Spinal cord (tissue), 9 donors: ENCODE measurements at regions not wholly inside any gene's neighbourhood (a gene's known extent, or its start where the extent isn't known, plus 50 kb on each side); places are given as distances from the start of the nearest gene placed in this dataset.

Experiments
- DNase-seq, 6 donors: peaks; one replicate each; pipeline versions ENCODE4 v3.0.0 to v3.0.0-alpha.2; 2013 to 2015; ENCODE audit warnings: low spot score in 6 of 6, low read depth in 4 of 6
- H3K27ac ChIP-seq: one replicate; pipeline ENCODE4 v1.5.1; 2013; ENCODE audit warnings: low read depth, low read length, control low read depth
- H3K27me3 ChIP-seq: one replicate; pipeline ENCODE4 v1.6.1; 2013; ENCODE audit warnings: low read length; ENCODE audit not compliant: control insufficient read depth, insufficient read depth
- H3K36me3 ChIP-seq: one replicate; pipeline ENCODE4 v1.6.1; 2013; ENCODE audit warnings: low read length; ENCODE audit not compliant: control insufficient read depth, insufficient read depth
- H3K4me1 ChIP-seq: one replicate; pipeline ENCODE4 v1.6.1; 2013; ENCODE audit warnings: low read length; ENCODE audit not compliant: control insufficient read depth, insufficient read depth
- H3K4me3 ChIP-seq: one replicate; pipeline ENCODE4 v1.5.1; 2013; ENCODE audit warnings: low read depth, low read length, control low read depth
- H3K9me3 ChIP-seq: one replicate; pipeline ENCODE4 v1.6.1; 2013; ENCODE audit warnings: low read length; ENCODE audit not compliant: control insufficient read depth, insufficient read depth
- WGBS: methylation state at CpG from one replicate; pipeline ENCODE4 v1.1.5; 2013; ENCODE audit warnings: missing lambda C conversion rate; ENCODE audit not compliant: insufficient coverage; 5-methylcytosine and 5-hydroxymethylcytosine counted together
- donor health status: healthy.

- no CpG with 5 or more reads among the region's 2 CpGs for WGBS
- no peaks in the 10 kb centered on the region for H3K9me3 ChIP-seq
- no peak for DNase-seq
- no peaks in the 10 kb centered on the region for H3K36me3 ChIP-seq
- no peaks in the 10 kb centered on the region for H3K27me3 ChIP-seq
- H3K4me3 ChIP-seq = no peak overlapping the region
- no peak overlapping the region for H3K27ac ChIP-seq
- no peaks in the 10 kb centered on the region for H3K4me1 ChIP-seq
Measured at GRCh38 chr21:15390049-15390448, 325.2 kb upstream of the NRIP1 start.

DNA sequence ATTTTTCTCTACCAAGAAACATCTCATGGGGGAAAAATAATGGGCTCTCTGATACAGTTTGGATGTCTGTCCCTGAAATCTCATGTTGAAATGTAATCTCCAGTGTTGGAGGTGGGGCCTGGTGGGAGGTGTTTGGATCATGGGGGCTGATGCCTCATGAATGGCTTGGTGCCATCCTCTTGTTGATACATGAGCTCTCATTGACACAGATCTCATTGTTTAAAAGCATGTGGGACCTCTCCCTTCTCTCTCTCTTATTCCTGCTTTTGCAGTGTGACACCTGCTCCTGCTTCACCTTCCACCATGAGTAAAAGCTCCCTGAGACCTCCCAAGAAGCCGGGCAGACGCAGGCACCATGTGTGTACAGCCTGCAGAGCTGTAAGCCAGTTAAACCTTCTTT is 332.5 kb upstream of the NRIP1 start:
- H3K36me3 ChIP-seq = no peaks in the 10 kb centered on the region
- no peaks in the 10 kb centered on the region for H3K27me3 ChIP-seq
- H3K4me1 ChIP-seq = no peaks in the 10 kb centered on the region
- H3K27ac ChIP-seq = no peak overlapping the region
- 68% methylated on average over 2 of the region's 2 CpGs for WGBS
- no peaks in the 10 kb centered on the region for H3K9me3 ChIP-seq
- DNase-seq = no peak
- H3K4me3 ChIP-seq = no peak overlapping the region

DNA sequence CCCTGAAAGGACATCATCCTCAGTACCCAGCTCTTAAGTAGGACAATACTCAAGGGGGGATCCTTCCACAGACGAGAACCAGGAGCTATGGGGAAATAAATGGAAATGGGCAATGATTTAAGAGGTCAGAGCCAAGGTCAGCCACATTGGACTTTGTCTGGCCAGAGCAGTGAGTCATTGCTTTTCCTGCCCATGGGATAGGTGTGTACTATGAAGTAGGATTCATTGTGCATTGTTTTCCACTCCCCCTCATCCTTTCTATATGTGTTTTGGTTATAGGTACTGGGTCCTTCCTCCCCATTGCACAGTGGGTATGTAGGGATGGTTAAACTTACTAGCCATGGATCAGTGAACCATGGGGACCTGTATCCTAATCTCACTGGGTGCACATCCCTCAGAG is 328.9 kb upstream of the USP25 start:
- Histone ChIP-seq H3K4me3 (no peak overlapping the region), H3K4me1 (no peaks in the 10 kb centered on the region), H3K27me3 (no peaks in the 10 kb centered on the region), H3K9me3 (no peaks in the 10 kb centered on the region), H3K27ac (no peak overlapping the region), H3K36me3 (no peaks in the 10 kb centered on the region)
- no CpG with 5 or more reads among the region's 1 CpG for WGBS
- DNase-seq = no peak

- no peaks in the 10 kb centered on the region for H3K27me3 ChIP-seq
- DNase-seq = no peak
- no peak overlapping the region for H3K27ac ChIP-seq
- H3K4me1 ChIP-seq = no peaks in the 10 kb centered on the region
- H3K4me3 ChIP-seq = no peak overlapping the region
- H3K9me3 ChIP-seq = no peaks in the 10 kb centered on the region
- 93% methylated on average over 3 of the region's 4 CpGs for WGBS
- H3K36me3 ChIP-seq = no peaks in the 10 kb centered on the region
Measured at GRCh38 chr21:15401331-15401730, 328.5 kb upstream of the USP25 start.

GRCh38 chr21:15405214-15405613 is 324.6 kb upstream of the USP25 start:
- H3K36me3 ChIP-seq = no peaks in the 10 kb centered on the region
- H3K4me1 ChIP-seq = no peaks in the 10 kb centered on the region
- H3K27ac ChIP-seq = no peak overlapping the region
- H3K27me3 ChIP-seq = no peaks in the 10 kb centered on the region
- DNase-seq = no peak
- H3K9me3 ChIP-seq = no peaks in the 10 kb centered on the region
- H3K4me3 ChIP-seq = no peak overlapping the region

DNA sequence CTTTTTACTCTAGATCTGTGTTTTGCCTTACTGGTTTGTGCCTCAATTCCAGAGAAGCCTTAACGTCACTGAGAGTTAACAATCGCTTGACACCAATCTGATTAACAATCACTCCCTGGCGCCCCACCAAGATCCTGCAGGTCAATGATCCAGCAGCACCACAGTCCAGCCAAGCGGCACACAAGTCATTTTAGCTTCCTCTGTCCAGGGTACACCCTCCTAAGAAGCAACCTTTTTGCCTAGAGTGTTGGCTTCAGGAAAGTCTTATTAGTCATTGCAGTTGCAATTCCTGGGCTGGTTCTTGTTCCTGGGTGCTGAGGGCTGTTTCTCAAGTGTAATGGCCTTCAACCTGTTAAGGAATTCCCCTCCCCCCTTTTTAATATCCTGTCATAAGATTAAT is 323.0 kb upstream of the USP25 start:
- H3K4me3 ChIP-seq = no peak overlapping the region
- H3K27ac ChIP-seq = no peak overlapping the region
- no peak for DNase-seq
- no peaks in the 10 kb centered on the region for H3K27me3 ChIP-seq
- no peaks in the 10 kb centered on the region for H3K36me3 ChIP-seq
- no peaks in the 10 kb centered on the region for H3K9me3 ChIP-seq
- H3K4me1 ChIP-seq = no peaks in the 10 kb centered on the region
- WGBS = 79% methylated on average over 4 of the region's 4 CpGs

GRCh38 chr21:15407585-15407984 is 322.2 kb upstream of the USP25 start:
- WGBS = 50% methylated on average over 2 of the region's 5 CpGs
- peak in 1 of 6 donors; percentile 61 for DNase-seq
- Histone ChIP-seq H3K36me3 (no peaks in the 10 kb centered on the region), H3K27me3 (no peaks in the 10 kb centered on the region), H3K4me3 (no peak overlapping the region), H3K4me1 (no peaks in the 10 kb centered on the region), H3K9me3 (no peaks in the 10 kb centered on the region), H3K27ac (no peak overlapping the region)

- H3K4me1 ChIP-seq = no peaks in the 10 kb centered on the region
- H3K27me3 ChIP-seq = no peaks in the 10 kb centered on the region
- H3K36me3 ChIP-seq = no peaks in the 10 kb centered on the region
- H3K27ac ChIP-seq = no peak overlapping the region
- DNase-seq = peak in 1 of 6 donors; percentile 2
- WGBS = no CpG with 5 or more reads among the region's 2 CpGs
- H3K4me3 ChIP-seq = no peak overlapping the region
- no peaks in the 10 kb centered on the region for H3K9me3 ChIP-seq
Measured at GRCh38 chr21:15408089-15408488, 321.7 kb upstream of the USP25 start.

- Histone ChIP-seq H3K9me3 (no peaks in the 10 kb centered on the region), H3K4me1 (no peaks in the 10 kb centered on the region), H3K27ac (no peak overlapping the region), H3K36me3 (no peaks in the 10 kb centered on the region), H3K4me3 (no peak overlapping the region), H3K27me3 (no peaks in the 10 kb centered on the region)
- WGBS = no CpG with 5 or more reads among the region's 1 CpG
- DNase-seq = no peak
Measured at GRCh38 chr21:15409031-15409430, 320.8 kb upstream of the USP25 start.

GRCh38 chr21:15410853-15411252 is 318.9 kb upstream of the USP25 start:
- H3K27me3 ChIP-seq = no peaks in the 10 kb centered on the region
- H3K4me3 ChIP-seq = no peak overlapping the region
- H3K27ac ChIP-seq = no peak overlapping the region
- no peaks in the 10 kb centered on the region for H3K36me3 ChIP-seq
- H3K9me3 ChIP-seq = no peaks in the 10 kb centered on the region
- DNase-seq = no peak
- H3K4me1 ChIP-seq = no peaks in the 10 kb centered on the region
- WGBS = no CpG with 5 or more reads among the region's 3 CpGs
